Vagina (tissue), 2 donors: ENCODE measurements at regions not wholly inside any gene's neighbourhood (a gene's known extent, or its start where the extent isn't known, plus 50 kb on each side); places are given as distances from the start of the nearest gene placed in this dataset.

Experiments
- CTCF ChIP-seq, 3 experiments: fragments of 450-650 bp in 2 of 3; fragments of 200-600 bp in 1 of 3; sonication (generic) in 1 of 3; IDR thresholded peaks; one replicate each; pipeline ENCODE4 v1.5.1; 2017 to 2019; ENCODE audit warnings: antibody characterized with exemption in 3 of 3, mild to moderate bottlenecking in 2 of 3, moderate library complexity in 2 of 3
- POLR2A ChIP-seq, 2 donors: fragments of 450-650 bp; IDR thresholded peaks; one replicate each; pipeline ENCODE4 v1.6.1; 2017; ENCODE audit warnings: antibody characterized with exemption in 2 of 2, mild to moderate bottlenecking in 2 of 2, moderate library complexity in 2 of 2
- POLR2AphosphoS5 ChIP-seq, 2 donors: sonication (generic); formaldehyde crosslinking; IDR thresholded peaks; one replicate each; pipeline ENCODE4 v1.9.0; 2017; ENCODE audit warnings: antibody characterized with exemption in 2 of 2, mild to moderate bottlenecking in 2 of 2, low read depth in 1 of 2; ENCODE audit not compliant: insufficient read depth in 1 of 2

GRCh38 chr4:23734000-23734399 is 155.8 kb downstream of the PPARGC1A start:
- TF ChIP-seq CTCF (IDR thresholded peaks at IDR 0.05) = no peak
- TF ChIP-seq POLR2A (IDR thresholded peaks at IDR 0.05) = no peak
- no peak for TF ChIP-seq POLR2AphosphoS5 (IDR thresholded peaks at IDR 0.05; ENCODE audit: insufficient read depth in 1 of 2, low read depth in 1 of 2)
